ENCODE measurements at regions not wholly inside any gene's neighbourhood (a gene's known extent, or its start where the extent isn't known, plus 50 kb on each side); places are given as distances from the start of the nearest gene placed in this dataset.

GRCh38 chr12:92046557-92047392 lies 98.9 kb downstream of the BTG1 start:
- no peaks in the 10 kb centered on the region for H3K4me1 ChIP-seq
- TF ChIP-seq POLR2AphosphoS5 (IDR thresholded peaks at IDR 0.05) (no peak), EP300 (IDR thresholded peaks at IDR 0.05; ENCODE audit: low read depth) (no peak), POLR2A (IDR thresholded peaks at IDR 0.05) (no peak)
- TF ChIP-seq, protein P1, sequence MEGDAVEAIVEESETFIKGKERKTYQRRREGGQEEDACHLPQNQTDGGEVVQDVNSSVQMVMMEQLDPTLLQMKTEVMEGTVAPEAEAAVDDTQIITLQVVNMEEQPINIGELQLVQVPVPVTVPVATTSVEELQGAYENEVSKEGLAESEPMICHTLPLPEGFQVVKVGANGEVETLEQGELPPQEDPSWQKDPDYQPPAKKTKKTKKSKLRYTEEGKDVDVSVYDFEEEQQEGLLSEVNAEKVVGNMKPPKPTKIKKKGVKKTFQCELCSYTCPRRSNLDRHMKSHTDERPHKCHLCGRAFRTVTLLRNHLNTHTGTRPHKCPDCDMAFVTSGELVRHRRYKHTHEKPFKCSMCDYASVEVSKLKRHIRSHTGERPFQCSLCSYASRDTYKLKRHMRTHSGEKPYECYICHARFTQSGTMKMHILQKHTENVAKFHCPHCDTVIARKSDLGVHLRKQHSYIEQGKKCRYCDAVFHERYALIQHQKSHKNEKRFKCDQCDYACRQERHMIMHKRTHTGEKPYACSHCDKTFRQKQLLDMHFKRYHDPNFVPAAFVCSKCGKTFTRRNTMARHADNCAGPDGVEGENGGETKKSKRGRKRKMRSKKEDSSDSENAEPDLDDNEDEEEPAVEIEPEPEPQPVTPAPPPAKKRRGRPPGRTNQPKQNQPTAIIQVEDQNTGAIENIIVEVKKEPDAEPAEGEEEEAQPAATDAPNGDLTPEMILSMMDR (IDR thresholded peaks at IDR 0.05) = no peak
- H3K4me3 ChIP-seq = no peak overlapping the region
- WGBS, 2 donors (ENCODE audit: low coverage in 1 of 2) = 71 to 76% methylated on average over 6 to 7 of the region's 7 CpGs
- no peak for DNase-seq
- H3K27ac ChIP-seq = no peak overlapping the region
- H3K9me3 ChIP-seq = no peaks in the 10 kb centered on the region
- no peaks in the 10 kb centered on the region for H3K27me3 ChIP-seq
- in situ Hi-C loops (cut with MboI; ENCODE audit: low pct_ligation_motif_present in 1 of 4, low pct_unique_long_range_greater_than_20kb in 1 of 4, low sequenced_read_pairs in 3 of 4) (no loop called here), intact Hi-C loops (cut with DNase I; ENCODE audit: low total_unique reads) (no loop called here)
- no peaks in the 10 kb centered on the region for H3K36me3 ChIP-seq

DNA sequence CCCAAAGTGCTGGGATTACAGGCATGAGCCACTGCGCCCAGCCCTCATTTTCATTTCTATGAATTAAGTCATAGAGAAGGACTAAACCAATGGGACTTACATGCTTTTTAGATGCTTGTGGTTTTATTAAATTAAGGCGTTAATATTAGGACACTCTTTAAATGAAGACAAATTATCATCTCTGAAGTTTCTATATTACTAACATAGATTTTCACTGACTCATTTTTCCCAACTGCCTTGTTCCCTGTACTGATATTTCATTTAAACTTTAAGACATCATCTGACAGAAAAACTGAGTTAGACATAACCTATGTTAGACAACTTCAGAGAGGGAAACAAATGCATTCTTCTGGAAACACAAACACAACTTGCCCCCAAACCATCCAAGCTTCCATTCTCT lies 99.8 kb downstream of the BTG1 start:
- Histone ChIP-seq H3K4me3 (no peak overlapping the region), H3K4me1 (no peaks in the 10 kb centered on the region), H3K9me3 (no peaks in the 10 kb centered on the region), H3K27ac (no peak overlapping the region), H3K27me3 (no peaks in the 10 kb centered on the region), H3K36me3 (no peaks in the 10 kb centered on the region)
- intact Hi-C loops (cut with DNase I; ENCODE audit: low total_unique reads) (no loop called here), in situ Hi-C loops (cut with MboI; ENCODE audit: low pct_ligation_motif_present in 1 of 4, low pct_unique_long_range_greater_than_20kb in 1 of 4, low sequenced_read_pairs in 3 of 4) (no loop called here)
- no peak for DNase-seq
- TF ChIP-seq EP300 (IDR thresholded peaks at IDR 0.05; ENCODE audit: low read depth) (no peak), POLR2AphosphoS5 (IDR thresholded peaks at IDR 0.05) (no peak), POLR2A (IDR thresholded peaks at IDR 0.05) (no peak)
- TF ChIP-seq, protein P1 (IDR thresholded peaks at IDR 0.05) = no peak
- WGBS, 2 donors (ENCODE audit: low coverage in 1 of 2) = 65 to 92% methylated on average over 2 of the region's 2 CpGs

DNA sequence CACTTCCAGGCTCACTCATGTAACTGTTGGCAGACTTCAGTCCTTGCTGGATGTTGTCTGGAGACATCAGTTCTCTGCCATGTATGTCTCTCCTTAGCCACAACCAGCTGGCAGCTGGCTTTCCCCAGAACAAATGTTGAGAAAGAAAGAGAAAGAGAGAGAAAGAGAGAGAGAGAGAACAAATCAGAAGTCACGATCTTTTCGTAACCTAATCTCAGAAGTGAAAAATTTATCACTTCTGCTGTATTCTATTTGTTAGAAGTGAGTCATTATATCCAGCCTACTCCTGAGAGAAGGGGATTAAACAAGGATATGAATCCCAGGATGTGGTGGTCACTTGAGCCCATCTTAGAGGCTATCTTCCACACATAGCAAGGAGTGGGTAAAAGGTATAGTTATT lies 101.2 kb downstream of the BTG1 start:
- Histone ChIP-seq H3K4me3 (no peak overlapping the region), H3K36me3 (no peaks in the 10 kb centered on the region), H3K27me3 (no peaks in the 10 kb centered on the region), H3K27ac (no peak overlapping the region), H3K4me1 (no peaks in the 10 kb centered on the region), H3K9me3 (no peaks in the 10 kb centered on the region)
- intact Hi-C loops (cut with DNase I; ENCODE audit: low total_unique reads) = no loop called here
- DNase-seq = no peak
- 76 to 78% methylated on average over 2 of the region's 2 CpGs for WGBS, 2 donors (ENCODE audit: low coverage in 1 of 2)
- TF ChIP-seq POLR2A (IDR thresholded peaks at IDR 0.05) = no peak
- TF ChIP-seq, protein P1 (IDR thresholded peaks at IDR 0.05) = no peak
- TF ChIP-seq EP300 (IDR thresholded peaks at IDR 0.05; ENCODE audit: low read depth) = no peak
- no peak for TF ChIP-seq POLR2AphosphoS5 (IDR thresholded peaks at IDR 0.05)
- in situ Hi-C loops (cut with MboI; ENCODE audit: low pct_ligation_motif_present in 1 of 4, low pct_unique_long_range_greater_than_20kb in 1 of 4, low sequenced_read_pairs in 3 of 4) = no loop called here

DNA sequence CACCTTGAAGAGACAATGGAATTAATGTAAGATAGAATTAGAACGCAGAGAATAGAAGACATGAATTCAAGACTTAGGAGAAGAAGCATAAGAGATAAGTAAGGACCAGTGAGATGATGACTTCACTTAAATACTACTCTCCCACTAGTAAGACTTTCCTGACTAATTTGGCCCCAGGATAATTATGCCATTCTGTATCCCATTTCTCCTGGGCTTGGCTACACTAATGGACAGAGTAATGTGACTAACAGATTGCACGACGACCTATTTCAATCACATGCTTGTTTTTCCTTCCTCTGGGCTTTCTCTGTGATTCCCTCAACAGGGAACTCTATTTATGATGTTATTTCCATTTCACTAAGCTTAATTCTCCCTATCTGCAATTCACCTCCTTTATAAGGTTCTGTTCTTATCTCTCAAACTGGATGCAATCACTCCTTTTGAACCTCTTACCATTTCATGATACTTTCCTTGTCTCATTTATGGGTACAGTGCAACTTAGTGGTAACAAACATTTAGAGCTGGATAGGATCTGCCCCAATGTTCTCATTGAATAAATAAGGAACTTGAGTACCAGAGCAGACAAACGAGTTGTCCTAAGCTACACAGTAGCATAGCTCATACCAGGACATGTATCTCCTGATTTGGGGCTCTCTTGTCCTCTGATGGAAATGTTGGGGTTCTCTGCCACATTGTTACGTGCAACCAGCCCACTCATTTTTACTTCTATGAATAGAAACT lies 102.7 kb downstream of the BTG1 start:
- Histone ChIP-seq H3K27me3 (no peaks in the 10 kb centered on the region), H3K4me1 (no peaks in the 10 kb centered on the region), H3K9me3 (no peaks in the 10 kb centered on the region), H3K4me3 (no peak overlapping the region), H3K36me3 (no peaks in the 10 kb centered on the region), H3K27ac (no peak overlapping the region)
- in situ Hi-C loops (cut with MboI; ENCODE audit: low pct_ligation_motif_present in 1 of 4, low pct_unique_long_range_greater_than_20kb in 1 of 4, low sequenced_read_pairs in 3 of 4) (no loop called here), intact Hi-C loops (cut with DNase I; ENCODE audit: low total_unique reads) (no loop called here)
- 87 to 92% methylated on average over 3 to 5 of the region's 5 CpGs for WGBS, 2 donors (ENCODE audit: low coverage in 1 of 2)
- no peak for DNase-seq
- TF ChIP-seq, protein P1 (IDR thresholded peaks at IDR 0.05) = no peak
- TF ChIP-seq EP300 (IDR thresholded peaks at IDR 0.05; ENCODE audit: low read depth) = no peak
- no peak for TF ChIP-seq POLR2A (IDR thresholded peaks at IDR 0.05)
- TF ChIP-seq POLR2AphosphoS5 (IDR thresholded peaks at IDR 0.05) = no peak
